ENCODE measurements at regions not wholly inside any gene's neighbourhood (a gene's known extent, or its start where the extent isn't known, plus 50 kb on each side); places are given as distances from the start of the nearest gene placed in this dataset.

GRCh38 chr15:66648588-66648987 lies 53.4 kb upstream of the SMAD6 start:
- Histone ChIP-seq H3K9me1 (replicated peaks; ENCODE audit: control insufficient read depth, extremely low read depth, insufficient read depth, low read length) (no peaks in the 10 kb centered on the region), H3K4me3 (replicated peaks in 1 of 3; ENCODE audit: insufficient read depth in 1 of 3, low read depth in 1 of 3, low read length in 3 of 3) (no peak overlapping the region), H3K9me3 (replicated peaks; ENCODE audit: control insufficient read depth, insufficient read depth, low read length) (no peaks in the 10 kb centered on the region), H4K20me1 (replicated peaks; ENCODE audit: control insufficient read depth, extremely low read depth, insufficient read depth, low read length) (no peaks in the 10 kb centered on the region), H3K4me2 (ENCODE audit: insufficient read depth, low read length) (no peak overlapping the region), H3K79me2 (ENCODE audit: control insufficient read depth, insufficient read depth, low read length) (no peaks in the 10 kb centered on the region), H2AFZ (ENCODE audit: low read depth, low read length) (no peak overlapping the region), H3K9ac (replicated peaks; ENCODE audit: extremely low read depth, insufficient read depth, low read length) (no peak overlapping the region), H3K36me3 (ENCODE audit: control insufficient read depth in 2 of 2, extremely low read depth in 1 of 2, insufficient read depth in 2 of 2, low read length in 2 of 2) (no peaks in the 10 kb centered on the region), H3K27ac (ENCODE audit: insufficient read depth, low read depth, low read length) (no peak overlapping the region), H3K27me3 (ENCODE audit: control insufficient read depth in 2 of 2, insufficient read depth in 2 of 2, low read length in 2 of 2) (no peaks in the 10 kb centered on the region), H3K4me1 (ENCODE audit: control insufficient read depth, extremely low read depth, insufficient read depth, low read length) (peaks cover 48% of the 10 kb centered on the region)
- intact Hi-C loops (cut with micrococcal nuclease): no loop called here
- DNase-seq (ENCODE audit: low read depth, low spot score) (no peak), FAIRE-seq (no peak)
- dilution Hi-C loops (cut with MboI; ENCODE audit: extremely low pct_ligation_motif_present, low sequenced_read_pairs): no loop called here
- no peak for TF ChIP-seq GATA2 (IDR thresholded peaks at IDR 0.05; ENCODE audit: insufficient read depth, insufficient read length, low read depth, low read length)
- CTCF ChIA-PET: interaction anchor here (1.1 to 4.2 kb wide), 4 partner anchors 15 to 203 kb away, joined by 3 to 35 read pairs (median 6); no protein-coding TSS in a partner anchor
- no TSS peak for BruUV-seq (replicated peaks)
- POLR2A ChIA-PET: no interaction called here

- H2AFZ ChIP-seq (ENCODE audit: low read depth, low read length): peak overlapping the region; percentile 8
- H3K4me1 ChIP-seq (ENCODE audit: control insufficient read depth, extremely low read depth, insufficient read depth, low read length): peaks cover 41% of the 10 kb centered on the region
- no peak overlapping the region for H3K4me3 ChIP-seq (replicated peaks in 1 of 3; ENCODE audit: insufficient read depth in 1 of 3, low read depth in 1 of 3, low read length in 3 of 3)
- CTCF ChIA-PET: interaction anchor here (1.1 to 4.2 kb wide), 4 partner anchors 16 to 49 kb away, joined by 3 to 35 read pairs (median 6); no protein-coding TSS in a partner anchor
- no peak for FAIRE-seq
- no peak overlapping the region for H3K9ac ChIP-seq (replicated peaks; ENCODE audit: extremely low read depth, insufficient read depth, low read length)
- no peaks in the 10 kb centered on the region for H3K9me1 ChIP-seq (replicated peaks; ENCODE audit: control insufficient read depth, extremely low read depth, insufficient read depth, low read length)
- H3K79me2 ChIP-seq (ENCODE audit: control insufficient read depth, insufficient read depth, low read length): no peaks in the 10 kb centered on the region
- peak overlapping the region; percentile 71 for H3K27ac ChIP-seq (ENCODE audit: insufficient read depth, low read depth, low read length)
- no peaks in the 10 kb centered on the region for H3K27me3 ChIP-seq (ENCODE audit: control insufficient read depth in 2 of 2, insufficient read depth in 2 of 2, low read length in 2 of 2)
- no peak for DNase-seq (ENCODE audit: low read depth, low spot score)
- no TSS peak for BruUV-seq (replicated peaks)
- H3K9me3 ChIP-seq (replicated peaks; ENCODE audit: control insufficient read depth, insufficient read depth, low read length): no peaks in the 10 kb centered on the region
- intact Hi-C loops (cut with micrococcal nuclease): no loop called here
- POLR2A ChIA-PET: no interaction called here
- H4K20me1 ChIP-seq (replicated peaks; ENCODE audit: control insufficient read depth, extremely low read depth, insufficient read depth, low read length): no peaks in the 10 kb centered on the region
- no peaks in the 10 kb centered on the region for H3K36me3 ChIP-seq (ENCODE audit: control insufficient read depth in 2 of 2, extremely low read depth in 1 of 2, insufficient read depth in 2 of 2, low read length in 2 of 2)
- dilution Hi-C loops (cut with MboI; ENCODE audit: extremely low pct_ligation_motif_present, low sequenced_read_pairs): no loop called here
- TF ChIP-seq JUN (IDR thresholded peaks at IDR 0.05; ENCODE audit: borderline replicate concordance, insufficient read depth, insufficient read length, low read depth) (no peak), MAX (IDR thresholded peaks at IDR 0.05; ENCODE audit: insufficient read depth, insufficient read length) (no peak), GATA2 (IDR thresholded peaks at IDR 0.05; ENCODE audit: insufficient read depth, insufficient read length, low read depth, low read length) (no peak), FOS (IDR thresholded peaks at IDR 0.05; ENCODE audit: borderline replicate concordance, insufficient read depth, low read length) (no peak)
- H3K4me2 ChIP-seq (ENCODE audit: insufficient read depth, low read length): no peak overlapping the region
Measured at GRCh38 chr15:66649235-66649984, 52.6 kb upstream of the SMAD6 start.

Measured in endothelial cell of umbilical vein (primary cell).